NCI-H2227 (cell line): ENCODE measurements at regions not wholly inside any gene's neighbourhood (a gene's known extent, or its start where the extent isn't known, plus 50 kb on each side); places are given as distances from the start of the nearest gene placed in this dataset.

Experiments
- DNase-seq: peaks from one replicate; lab custom pipeline; 2025; ENCODE audit not compliant: unreplicated experiment; lab: John Stamatoyannopoulos, UW

GRCh38 chr2:120453635-120453998 lies 107.7 kb downstream of the INHBB start:
- DNase-seq = no peak

- DNase-seq = no peak
Measured at GRCh38 chr2:120454654-120455385, 108.9 kb downstream of the INHBB start.

GRCh38 chr2:120455390-120455789 lies 109.5 kb downstream of the INHBB start:
- no peak for DNase-seq

GRCh38 chr2:120456867-120457266 lies 110.9 kb downstream of the INHBB start:
- no peak for DNase-seq

- no peak for DNase-seq
Measured at GRCh38 chr2:120460511-120460910, 114.6 kb downstream of the INHBB start.

- DNase-seq = no peak
Measured at GRCh38 chr2:120461092-120461491, 115.2 kb downstream of the INHBB start.

GRCh38 chr2:120461546-120462537 lies 115.9 kb downstream of the INHBB start:
- no peak for DNase-seq

- no peak for DNase-seq
Measured at GRCh38 chr2:120463527-120463926, 117.6 kb downstream of the INHBB start.

- DNase-seq = no peak
Measured at GRCh38 chr2:120463996-120464395, 118.1 kb downstream of the INHBB start.

- DNase-seq = no peak
Measured at GRCh38 chr2:120464448-120464931, 118.6 kb downstream of the INHBB start.

- DNase-seq = no peak
Measured at GRCh38 chr2:120465012-120465700, 119.2 kb downstream of the INHBB start.

- DNase-seq = no peak
Measured at GRCh38 chr2:120465701-120465988, 119.7 kb downstream of the INHBB start.

GRCh38 chr2:120465989-120466703 lies 120.2 kb downstream of the INHBB start:
- peak; percentile 42 for DNase-seq

- DNase-seq = no peak
Measured at GRCh38 chr2:120466704-120467054, 120.7 kb downstream of the INHBB start.

GRCh38 chr2:120468136-120468535 lies 122.2 kb downstream of the INHBB start:
- DNase-seq = no peak

GRCh38 chr2:120469426-120469825 lies 123.5 kb downstream of the INHBB start:
- no peak for DNase-seq

- DNase-seq = no peak
Measured at GRCh38 chr2:120470041-120470965, 124.4 kb downstream of the INHBB start.

GRCh38 chr2:120471166-120471565 lies 125.2 kb downstream of the INHBB start:
- DNase-seq = no peak

- DNase-seq = no peak
Measured at GRCh38 chr2:120472031-120472430, 126.1 kb downstream of the INHBB start.

- DNase-seq = no peak
Measured at GRCh38 chr2:120472891-120473309, 127.0 kb downstream of the INHBB start.
